CD4-positive, alpha-beta T cell (primary cell): ENCODE measurements at regions not wholly inside any gene's neighbourhood (a gene's known extent, or its start where the extent isn't known, plus 50 kb on each side); places are given as distances from the start of the nearest gene placed in this dataset.

ENCODE experiments used
- ATAC-seq: fragments of 200-7000 bp; cut with Tn5 transposase; one replicate; pipeline ENCODE4 v1.10.0; 2022; ENCODE audit warnings: mild to moderate bottlenecking; ENCODE audit not compliant: poor library complexity
- CTCF ChIA-PET: fragments of 350-600 bp; sonication (Branson Sonifier 250); formaldehyde crosslinking; loops from one replicate; lab custom pipeline; 2021; ENCODE audit warnings: antibody characterized with exemption, inconsistent platforms; lab: Charles Lee
- POLR2A ChIA-PET: fragments of 350-600 bp; sonication (Branson Sonifier 250); formaldehyde crosslinking; loops from one replicate; lab custom pipeline; 2021; ENCODE audit warnings: antibody characterized with exemption, inconsistent platforms; lab: Charles Lee
- DNase-seq, 14 experiments: peaks; one replicate each; pipeline ENCODE4 v3.0.0-alpha.2; 2013 to 2020; ENCODE audit warnings: mixed read lengths in 2 of 14
- H3K27ac ChIP-seq, 2 donors: one replicate each; pipeline versions ENCODE4 v1.5.1 to v1.7.0; 2013; ENCODE audit warnings: low read length in 2 of 2, low read depth in 1 of 2, mild to moderate bottlenecking in 1 of 2
- H3K27me3 ChIP-seq, 2 experiments: 1 replicate in 1 of 2; 2 replicates in 1 of 2; pipeline versions ENCODE4 v1.6.1 to v1.7.0; 2013; ENCODE audit warnings: low read length in 2 of 2, control low read depth in 1 of 2, mild to moderate bottlenecking in 1 of 2, moderate library complexity in 1 of 2; ENCODE audit not compliant: insufficient read depth in 2 of 2, control insufficient read depth in 1 of 2
- H3K36me3 ChIP-seq: one replicate; pipeline ENCODE4 v1.6.1; 2013; ENCODE audit warnings: low read length, control low read depth; ENCODE audit not compliant: insufficient read depth
- H3K4me1 ChIP-seq: one replicate; pipeline ENCODE4 v1.6.1; 2013; ENCODE audit warnings: low read length, control low read depth; ENCODE audit not compliant: insufficient read depth
- H3K4me3 ChIP-seq: one replicate; pipeline ENCODE4 v1.5.1; 2013; ENCODE audit warnings: mild to moderate bottlenecking, low read length, moderate library complexity
- H3K9me3 ChIP-seq, 2 experiments: 1 replicate in 1 of 2; 2 replicates in 1 of 2; pipeline versions ENCODE4 v1.6.1 to v1.7.0; 2013; ENCODE audit warnings: low read length in 2 of 2, mild to moderate bottlenecking in 2 of 2, control low read depth in 1 of 2, moderate library complexity in 1 of 2; ENCODE audit not compliant: control insufficient read depth in 1 of 2, insufficient read depth in 1 of 2
- H3K27ac Mint-ChIP-seq: one replicate; pipeline ENCODE4 v1.8.0; 2020; ENCODE audit warnings: mixed read lengths
- H3K27me3 Mint-ChIP-seq: one replicate; pipeline ENCODE4 v1.8.0; 2021; ENCODE audit warnings: mixed read lengths
- H3K36me3 Mint-ChIP-seq: one replicate; pipeline ENCODE4 v1.8.0; 2021; ENCODE audit warnings: low read depth, mixed read lengths
- H3K4me1 Mint-ChIP-seq: one replicate; pipeline ENCODE4 v1.8.0; 2021; ENCODE audit warnings: low read depth, mixed read lengths
- H3K4me3 Mint-ChIP-seq: one replicate; pipeline ENCODE4 v1.8.0; 2020; ENCODE audit warnings: mild to moderate bottlenecking, mixed read lengths
- H3K9me3 Mint-ChIP-seq: one replicate; pipeline ENCODE4 v1.8.0; 2020; ENCODE audit warnings: mixed read lengths
- CTCF ChIP-seq: fragments of 200-600 bp; IDR thresholded peaks from one replicate; pipeline ENCODE4 v1.8.0; 2022; ENCODE audit warnings: antibody characterized with exemption, mild to moderate bottlenecking
- intact Hi-C, 2 experiments: fragments of 100-400 bp; cut with DNase I in 1 of 2; cut with micrococcal nuclease in 1 of 2; formaldehyde crosslinking; loops; one replicate each; pipeline versions ENCODE4 v1.15.1 to v1.9.0; 2023 to 2025; cut with DNase I, micrococcal nuclease

GRCh38 chr3:59698091-59698490, 648.3 kb upstream of the CFAP20DC start:
- TF ChIP-seq CTCF: no peak
- ChIA-PET POLR2A (no interaction called here), CTCF (no interaction called here)
- DNase-seq (no peak), ATAC-seq (no peak)
- H3K36me3 Mint-ChIP-seq: no peaks in the 10 kb centered on the region
- no peaks in the 10 kb centered on the region for H3K27me3 ChIP-seq
- H3K4me1 Mint-ChIP-seq: no peaks in the 10 kb centered on the region
- no peak overlapping the region for H3K4me3 ChIP-seq
- no peak overlapping the region for H3K27ac Mint-ChIP-seq
- H3K36me3 ChIP-seq: no peaks in the 10 kb centered on the region
- H3K9me3 Mint-ChIP-seq: no peaks in the 10 kb centered on the region
- intact Hi-C loops: no loop called here
- H3K4me3 Mint-ChIP-seq: no peak overlapping the region
- no peaks in the 10 kb centered on the region for H3K27me3 Mint-ChIP-seq
- H3K27ac ChIP-seq: no peak overlapping the region
- peaks cover 0 to under 1% of the 10 kb centered on the region in 2 experiments for H3K9me3 ChIP-seq
- H3K4me1 ChIP-seq: no peaks in the 10 kb centered on the region

- DNase-seq (no peak), ATAC-seq (no peak)
- ChIA-PET CTCF (no interaction called here), POLR2A (no interaction called here)
- no peak for TF ChIP-seq CTCF
- Mint-ChIP-seq H3K4me3 (no peak overlapping the region), H3K27me3 (no peaks in the 10 kb centered on the region), H3K27ac (no peak overlapping the region), H3K36me3 (no peaks in the 10 kb centered on the region), H3K4me1 (no peaks in the 10 kb centered on the region), H3K9me3 (no peaks in the 10 kb centered on the region)
- Histone ChIP-seq H3K4me1 (no peaks in the 10 kb centered on the region), H3K36me3 (no peaks in the 10 kb centered on the region), H3K9me3 (peaks cover 0 to 3% of the 10 kb centered on the region in 2 experiments), H3K27me3 (no peaks in the 10 kb centered on the region), H3K27ac (no peak overlapping the region), H3K4me3 (no peak overlapping the region)
- intact Hi-C loops: no loop called here
Measured at GRCh38 chr3:59696783-59697182, 647.0 kb upstream of the CFAP20DC start.

- Histone ChIP-seq H3K27me3 (no peaks in the 10 kb centered on the region), H3K27ac (no peak overlapping the region), H3K4me3 (no peak overlapping the region), H3K36me3 (no peaks in the 10 kb centered on the region), H3K9me3 (peaks cover 0 to 3% of the 10 kb centered on the region in 2 experiments), H3K4me1 (no peaks in the 10 kb centered on the region)
- DNase-seq (no peak), ATAC-seq (no peak)
- no peak for TF ChIP-seq CTCF
- ChIA-PET POLR2A (no interaction called here), CTCF (no interaction called here)
- no peaks in the 10 kb centered on the region for H3K9me3 Mint-ChIP-seq
- no peaks in the 10 kb centered on the region for H3K27me3 Mint-ChIP-seq
- intact Hi-C loops: no loop called here
- H3K27ac Mint-ChIP-seq: no peak overlapping the region
- H3K36me3 Mint-ChIP-seq: no peaks in the 10 kb centered on the region
- no peaks in the 10 kb centered on the region for H3K4me1 Mint-ChIP-seq
- no peak overlapping the region for H3K4me3 Mint-ChIP-seq
Measured at GRCh38 chr3:59695860-59696259, 646.0 kb upstream of the CFAP20DC start.
